Pons (tissue), 1 donor: ENCODE measurements at regions not wholly inside any gene's neighbourhood (a gene's known extent, or its start where the extent isn't known, plus 50 kb on each side); places are given as distances from the start of the nearest gene placed in this dataset.
"Not testable (repeated sequence)": the region's sequence is repeated elsewhere in the genome, so short reads cannot be mapped to it uniquely, and the experiment has no call there.

Source experiments
- DNase-seq: peaks from one replicate; pipeline ENCODE4 v3.0.0-alpha.2; 2016; ENCODE audit warnings: low spot score

DNA sequence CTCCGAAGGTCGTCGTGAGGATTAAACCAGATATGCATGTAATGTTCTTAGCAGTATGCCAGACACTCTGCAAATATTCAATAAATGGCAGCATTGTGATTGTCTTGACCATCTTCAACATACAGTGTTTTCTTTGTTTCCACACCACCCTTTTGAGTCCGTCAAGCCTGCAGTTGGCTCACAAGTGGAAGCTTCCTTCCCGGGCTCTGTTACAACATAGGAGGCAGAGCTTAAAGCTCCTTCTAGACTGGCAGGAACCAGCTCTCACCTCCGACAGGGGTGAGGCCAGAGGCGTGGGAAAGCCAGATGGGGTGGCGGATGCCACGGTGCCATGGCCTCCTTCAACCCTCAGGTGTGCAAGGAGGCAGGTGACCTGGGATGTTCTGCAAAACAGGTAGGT lies 138.3 kb downstream of the FOXL1 start:
- peak; percentile 20 for DNase-seq

DNA sequence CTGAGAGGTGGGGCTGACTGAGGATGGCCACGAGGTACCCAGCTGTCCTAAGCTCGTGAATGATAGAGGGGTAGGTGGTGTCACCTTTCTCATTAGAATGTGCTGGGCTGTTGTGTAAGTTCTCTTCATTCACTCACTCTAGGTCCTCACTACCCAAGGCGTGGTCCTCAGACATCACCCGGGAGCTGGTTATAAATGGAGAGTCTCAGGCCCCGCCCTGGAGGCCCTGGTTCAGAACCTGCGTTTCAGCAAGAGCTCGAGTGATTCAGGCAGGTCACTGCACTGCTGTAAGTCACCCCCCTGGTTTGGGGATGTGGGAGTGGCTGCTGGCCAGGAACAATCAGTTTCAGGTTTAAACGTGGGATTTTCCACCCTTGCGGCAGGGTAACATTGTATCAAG lies 139.8 kb downstream of the FOXL1 start:
- no peak for DNase-seq

GRCh38 chr16:86722970-86723369 lies 144.6 kb downstream of the FOXL1 start:
- DNase-seq: no peak

DNA sequence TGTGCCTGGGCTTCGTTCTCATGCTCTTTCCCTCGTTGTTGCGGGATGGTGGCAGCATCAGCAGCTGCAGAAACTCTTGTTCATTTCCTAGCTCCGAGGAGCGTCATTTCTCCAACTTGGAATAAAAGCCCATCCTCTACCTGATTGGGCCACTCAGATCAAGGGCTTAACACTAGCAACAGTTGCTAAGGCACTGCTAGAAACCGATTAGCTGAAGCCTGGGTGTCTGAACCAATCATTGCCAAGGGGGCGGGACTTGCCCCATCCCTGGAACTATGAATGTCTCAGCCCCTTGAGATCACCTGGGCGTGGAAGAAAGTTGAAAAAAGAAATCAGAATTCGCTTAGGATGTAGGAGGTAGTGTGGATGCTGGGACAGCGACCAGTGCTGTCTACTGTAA lies 145.3 kb downstream of the FOXL1 start:
- no peak for DNase-seq

- DNase-seq: no peak
These were observed 147.1 kb downstream of the FOXL1 start for GRCh38 chr16:86725401-86725800.

DNA sequence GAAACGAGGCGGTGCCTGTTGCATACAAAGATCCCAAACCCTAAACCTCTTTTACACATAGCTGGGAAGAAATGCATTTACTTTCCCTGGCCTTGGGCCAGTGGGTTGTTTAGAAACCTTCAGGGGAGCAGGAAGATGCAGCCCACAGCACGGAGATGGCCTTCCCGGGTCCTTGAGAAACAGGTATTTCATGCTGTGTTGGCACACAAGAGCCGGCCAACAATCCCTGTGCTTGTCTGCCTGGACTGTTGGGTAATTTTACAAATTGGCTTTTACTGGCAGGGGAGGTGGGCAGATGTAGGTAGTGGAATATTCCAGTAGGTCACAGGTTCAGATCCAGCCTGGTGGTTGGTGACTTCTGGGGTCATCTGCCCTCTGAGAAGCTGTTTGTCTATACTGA lies 148.0 kb downstream of the FOXL1 start:
- no peak for DNase-seq

DNA sequence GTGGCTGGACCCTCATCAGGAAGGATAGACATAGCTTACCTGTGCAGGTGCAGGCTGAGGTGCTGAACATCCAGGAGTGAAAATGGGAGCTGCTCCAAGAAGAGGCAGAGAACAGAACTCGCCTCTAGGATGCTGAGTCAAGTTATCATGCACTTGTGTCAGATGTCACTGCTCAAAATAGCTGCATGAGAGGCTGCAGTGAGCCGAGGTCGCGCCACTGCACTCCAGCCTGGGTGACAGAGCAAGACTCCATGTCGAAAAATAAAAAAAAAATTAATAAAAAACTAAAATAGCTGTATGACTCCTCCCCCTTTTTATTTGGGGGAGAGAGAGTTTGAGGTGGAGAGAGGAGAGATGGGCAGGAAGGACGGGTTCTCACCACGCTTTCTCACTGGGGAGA lies 148.8 kb downstream of the FOXL1 start:
- DNase-seq: no peak

- no peak for DNase-seq
These were observed 149.3 kb downstream of the FOXL1 start for GRCh38 chr16:86727632-86728031.

GRCh38 chr16:86729686-86730085 lies 151.3 kb downstream of the FOXL1 start:
- DNase-seq: no peak

DNA sequence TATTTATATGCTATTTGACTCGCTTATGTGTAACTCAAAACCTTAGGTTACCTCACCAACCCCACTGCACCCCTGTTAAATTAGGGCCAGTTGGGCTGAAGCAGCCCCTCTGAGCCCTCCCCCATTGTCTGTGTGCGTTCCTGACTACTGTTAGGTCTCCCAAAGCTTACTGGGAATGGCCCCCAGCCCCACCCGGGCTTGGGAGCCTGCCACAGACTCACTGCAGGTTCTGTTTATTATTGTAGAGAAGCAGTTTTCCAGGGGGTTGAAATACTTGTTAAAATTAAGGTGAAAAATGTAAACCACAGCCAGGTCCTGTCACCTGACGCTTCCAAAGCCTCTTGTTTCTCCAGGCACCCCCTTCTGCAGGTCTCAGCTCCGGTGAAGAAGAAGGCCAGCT lies 151.7 kb downstream of the FOXL1 start:
- no peak for DNase-seq

DNA sequence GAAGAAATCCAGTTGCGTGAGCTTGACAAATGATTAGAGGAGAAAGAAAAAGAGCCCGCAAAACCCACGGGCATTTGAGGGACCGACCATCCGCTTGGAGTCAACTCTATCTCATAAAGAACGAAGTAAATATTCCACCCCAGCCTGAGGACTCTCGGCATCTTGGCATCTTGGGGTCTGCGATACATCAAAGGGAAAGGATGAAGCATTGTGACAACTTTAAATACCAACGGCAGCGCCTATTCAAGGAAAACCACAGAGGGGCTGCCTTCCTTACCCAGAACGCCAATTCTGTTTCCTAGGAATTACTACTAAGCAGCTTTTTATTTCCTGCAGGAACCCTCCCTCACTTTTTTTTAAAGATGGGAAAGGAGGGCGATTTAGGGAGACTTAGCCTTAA lies 152.2 kb downstream of the FOXL1 start:
- no peak for DNase-seq

DNA sequence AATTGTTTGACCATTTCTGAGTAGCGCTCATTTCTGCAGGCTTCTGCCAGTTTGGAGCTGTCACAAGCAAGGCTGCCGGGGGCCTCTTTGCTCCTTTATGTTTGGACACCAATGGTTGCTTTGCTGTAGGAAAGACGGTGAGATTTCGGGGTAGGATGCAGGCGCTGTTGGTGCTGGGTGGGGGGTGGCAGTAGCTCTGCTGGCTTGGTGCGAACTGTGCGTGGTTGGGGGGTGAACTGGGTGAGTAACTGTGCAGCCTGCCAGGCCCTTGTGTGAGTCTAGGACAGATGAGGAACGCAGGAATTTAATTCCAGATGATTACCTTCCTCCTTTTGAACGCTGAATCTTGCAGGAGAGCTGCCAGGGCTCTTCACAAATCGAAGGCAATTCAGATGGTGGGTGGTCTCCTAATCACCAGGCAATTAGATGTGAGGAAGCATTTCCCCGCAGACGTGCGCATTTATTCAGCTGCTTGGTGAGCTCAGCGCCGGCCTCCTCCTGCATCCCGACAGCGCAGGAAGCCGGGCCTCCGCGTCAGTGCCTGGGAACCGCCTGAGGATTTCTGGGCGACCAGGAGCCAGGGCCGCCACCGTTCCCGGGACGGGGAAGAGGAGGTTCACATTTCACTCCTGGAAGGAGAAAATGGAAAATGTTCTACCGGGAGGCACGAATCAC lies 154.4 kb downstream of the FOXL1 start:
- no peak for DNase-seq

DNA sequence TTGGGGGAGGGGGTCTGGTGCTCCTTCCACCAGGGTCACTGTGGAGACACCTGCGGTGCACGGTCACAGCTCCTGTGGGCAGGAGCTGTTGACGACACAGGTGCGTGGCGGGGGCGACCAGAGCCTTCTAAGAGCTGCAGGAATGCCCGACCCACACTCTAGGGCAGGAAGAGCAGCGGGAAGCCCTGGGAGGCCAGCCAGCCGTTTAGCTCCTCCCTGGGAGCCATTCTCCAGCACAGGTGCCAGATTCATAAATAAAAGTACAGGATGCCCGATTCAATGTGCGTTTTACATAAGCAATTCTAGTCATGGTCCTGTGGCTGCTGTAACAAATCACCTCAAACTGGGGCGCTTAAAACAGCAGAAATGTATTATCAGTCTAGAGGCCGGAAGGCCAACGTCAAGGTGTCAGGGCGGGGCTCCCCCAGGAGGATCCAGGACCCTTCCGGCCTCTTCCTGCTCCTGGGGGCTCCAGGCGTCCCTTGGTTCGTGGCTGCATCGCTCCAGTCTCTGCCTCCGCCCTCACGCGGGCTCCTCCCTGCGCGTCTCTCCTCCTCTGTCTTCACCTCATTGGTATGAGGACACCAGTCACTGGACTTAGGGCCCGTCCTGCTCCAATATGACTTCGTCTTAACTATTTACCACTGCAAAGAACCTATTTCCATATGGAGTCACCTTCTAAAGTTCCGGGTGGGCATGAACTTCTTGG lies 155.4 kb downstream of the FOXL1 start:
- DNase-seq: no peak

DNA sequence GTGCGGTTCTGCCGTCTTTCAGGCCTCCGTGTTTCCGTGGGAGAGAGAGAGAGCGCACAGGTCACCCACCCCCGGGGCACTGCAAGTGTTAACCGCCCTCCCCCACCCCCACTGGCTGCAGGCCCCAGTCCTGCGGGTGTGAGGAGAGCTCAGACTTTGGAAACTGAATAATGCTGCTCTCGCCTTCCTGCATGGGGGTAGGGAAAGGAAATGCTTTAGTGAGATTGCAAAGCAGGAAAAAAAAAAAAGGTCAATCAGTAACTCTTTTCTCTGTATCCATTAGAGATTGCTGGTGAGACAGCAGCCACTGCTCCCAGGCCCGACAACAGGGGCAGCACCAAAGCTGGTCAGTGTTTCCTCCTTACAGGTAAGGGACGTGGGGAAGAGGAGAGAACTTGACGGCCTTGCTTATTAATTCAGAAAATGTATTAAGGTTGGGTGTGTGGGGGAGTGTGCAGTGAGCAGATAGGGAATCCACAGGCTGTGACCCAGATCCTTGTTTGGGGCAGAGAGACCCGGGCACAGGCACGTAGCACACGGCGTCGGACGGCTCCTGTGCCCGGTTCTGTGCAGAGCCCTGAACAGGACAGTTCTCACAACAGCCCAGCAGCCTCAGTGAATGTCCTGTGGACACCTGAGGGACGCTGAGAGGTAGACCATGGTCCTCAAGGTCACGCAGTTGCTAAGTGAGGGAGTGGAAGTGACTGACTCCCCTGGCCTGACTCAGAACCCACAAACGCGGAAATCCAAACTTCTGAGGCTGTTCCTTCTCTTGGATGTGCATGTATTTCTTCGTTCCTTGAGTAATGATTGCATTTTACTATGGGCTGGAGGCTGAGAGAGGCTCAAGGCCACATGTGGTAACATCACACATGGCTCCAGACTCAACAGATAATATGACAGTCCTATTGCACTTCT lies 156.5 kb downstream of the FOXL1 start:
- no peak for DNase-seq

GRCh38 chr16:86735727-86736126 lies 157.4 kb downstream of the FOXL1 start:
- DNase-seq: no peak

GRCh38 chr16:86736502-86736901 lies 158.2 kb downstream of the FOXL1 start:
- no peak for DNase-seq

- DNase-seq: no peak
These were observed 158.7 kb downstream of the FOXL1 start for GRCh38 chr16:86737083-86737482.

DNA sequence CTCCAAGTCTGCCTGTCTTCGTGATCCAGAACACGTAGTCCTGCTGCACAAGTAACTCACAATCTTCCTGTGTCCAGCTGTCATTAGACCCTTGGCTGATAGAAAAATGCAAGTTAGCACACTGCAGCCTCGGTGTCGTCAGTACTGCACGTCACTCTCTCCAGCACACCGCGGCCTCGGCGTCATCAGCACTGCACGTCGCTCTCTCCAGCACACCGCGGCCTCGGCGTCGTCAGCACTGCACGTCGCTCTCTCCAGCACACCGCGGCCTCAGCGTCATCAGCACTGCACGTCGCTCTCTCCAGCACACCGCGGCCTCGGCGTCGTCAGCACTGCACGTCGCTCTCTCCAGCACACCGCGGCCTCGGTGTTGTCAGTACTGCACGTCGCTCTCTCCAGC lies 160.0 kb downstream of the FOXL1 start:
- DNase-seq: not testable (repeated sequence)

DNA sequence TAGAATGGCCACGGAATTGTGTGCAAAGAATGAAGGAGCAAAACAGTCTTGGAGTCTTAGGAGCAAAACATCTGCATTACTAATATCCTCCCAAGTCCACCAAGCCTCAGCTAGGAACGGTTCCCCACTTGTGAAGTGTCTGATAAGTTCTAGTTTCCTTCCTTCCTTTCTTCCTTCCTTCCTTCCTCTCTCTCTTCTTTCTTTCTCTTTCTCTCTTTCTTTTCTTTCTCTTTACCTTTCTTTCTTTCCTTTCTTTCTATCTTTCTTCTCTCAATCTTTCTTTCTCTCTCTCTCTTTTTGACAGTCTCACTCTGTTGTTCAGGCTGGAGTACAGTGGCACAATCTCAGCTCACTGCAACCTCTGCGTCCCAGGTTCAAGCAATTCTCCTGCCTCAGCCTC lies 160.8 kb downstream of the FOXL1 start:
- DNase-seq: no peak

DNA sequence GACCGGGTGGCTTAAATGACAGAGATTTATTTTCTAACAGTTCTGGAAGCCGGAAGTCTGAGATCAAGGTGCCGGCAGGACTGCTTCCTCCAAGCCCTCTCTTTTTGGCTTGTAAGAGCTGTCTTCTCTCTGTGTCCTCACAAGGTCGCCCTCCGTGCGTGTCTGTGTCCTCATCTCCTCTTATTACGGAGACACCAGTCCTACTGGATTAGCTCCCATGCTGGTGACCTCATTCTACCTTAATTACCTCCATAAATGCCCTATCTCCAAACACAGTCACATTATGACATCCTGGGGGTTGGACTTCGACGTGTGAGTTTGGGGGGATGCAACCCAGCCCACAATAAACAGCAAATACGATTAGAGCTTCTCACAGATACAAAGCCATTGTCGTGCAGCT lies 161.5 kb downstream of the FOXL1 start:
- no peak for DNase-seq

DNA sequence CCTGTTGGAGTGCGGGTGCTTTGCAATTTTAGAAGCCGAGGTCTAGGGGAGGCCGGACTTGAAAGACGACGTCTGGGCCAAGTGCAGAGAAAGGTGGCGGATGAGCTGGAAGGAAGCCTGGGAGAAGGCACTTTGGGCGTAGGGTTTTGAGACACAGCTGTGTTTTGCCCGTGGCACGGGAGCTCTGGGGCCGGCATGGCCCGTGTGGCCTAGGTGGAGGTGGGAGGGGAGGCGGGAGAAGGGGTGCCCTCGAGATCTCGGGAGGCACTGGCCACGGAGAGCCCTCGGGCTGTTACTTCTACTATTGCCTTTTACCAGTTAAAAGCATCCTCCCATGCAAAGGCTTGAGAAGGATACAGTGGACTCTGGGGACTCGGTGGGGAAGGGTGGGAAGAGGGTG lies 161.9 kb downstream of the FOXL1 start:
- DNase-seq: no peak

GRCh38 chr16:86740906-86741799 lies 162.8 kb downstream of the FOXL1 start:
- DNase-seq: no peak
